ENCODE measurements at regions not wholly inside any gene's neighbourhood (a gene's known extent, or its start where the extent isn't known, plus 50 kb on each side); places are given as distances from the start of the nearest gene placed in this dataset.
A peak's percentile ranks its signal among the peaks of the same experiment; 100 is the strongest.

DNA sequence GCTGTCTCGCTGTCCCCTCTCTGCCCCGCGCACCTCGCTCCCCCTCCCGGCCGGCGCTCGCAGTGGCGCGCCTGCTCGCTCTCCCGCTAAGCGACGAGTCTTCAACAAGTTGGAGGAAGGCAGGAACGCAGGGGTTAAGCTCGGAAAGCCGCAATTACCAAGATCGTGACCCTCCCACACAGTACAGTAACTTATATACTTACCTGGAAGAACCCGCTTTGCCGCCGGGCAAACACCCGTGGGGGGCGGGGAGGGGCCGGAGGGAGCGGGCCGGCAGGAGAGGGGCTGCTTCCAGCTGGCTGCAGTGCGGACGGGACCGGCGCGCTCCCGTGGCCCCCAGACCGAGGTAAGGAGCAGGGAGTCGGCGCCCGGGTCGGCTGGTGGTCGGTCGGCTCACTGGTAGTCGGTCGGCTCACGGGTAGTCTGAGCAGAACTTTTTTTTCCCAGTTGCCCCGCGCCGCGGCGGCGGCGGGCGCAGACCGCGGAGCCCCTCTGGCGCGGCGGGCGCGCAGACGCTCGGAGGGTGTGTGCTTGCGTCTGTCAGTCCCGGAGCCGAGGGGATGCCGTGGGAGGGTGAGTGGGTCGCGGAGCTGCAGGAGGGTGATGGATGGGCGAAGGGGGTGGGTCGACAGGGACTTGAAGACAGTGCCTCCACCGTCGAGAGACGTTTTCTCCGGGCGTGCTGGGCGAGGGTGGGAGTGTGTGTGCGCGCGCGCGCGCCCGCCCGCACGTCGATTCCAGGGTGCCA lies 101.2 kb upstream of the HSD17B12 start:
- ChIA-PET POLR2A (interaction anchor here (0.6 to 0.8 kb wide), 2 partner anchors 65 to 194 kb away, joined by 3 to 5 read pairs; no protein-coding TSS in a partner anchor), CTCF (ENCODE audit: unreplicated experiment) (interaction anchor here (0.6 kb wide), 1 partner anchor 41 kb away, joined by 19 read pairs; no protein-coding TSS in a partner anchor)
- H2AFZ ChIP-seq (ENCODE audit: low read length): peak overlapping the region; percentile 61
- BruUV-seq (replicated peaks): no TSS peak
- no peak overlapping the region for H3K27ac ChIP-seq (ENCODE audit: low read depth, low read length, poor library complexity, severe bottlenecking)
- H4K20me1 ChIP-seq (ENCODE audit: insufficient read depth, low read length): no peaks in the 10 kb centered on the region
- H3K4me3 ChIP-seq (ENCODE audit: low read depth, low read length, poor library complexity, severe bottlenecking): peak overlapping the region; percentile 65
- peaks cover 5% of the 10 kb centered on the region for H3K4me1 ChIP-seq (ENCODE audit: insufficient read depth, low read length, poor library complexity, severe bottlenecking)
- DNase-seq (ENCODE audit: low spot score): peak; percentile 35
- H3K36me3 ChIP-seq (ENCODE audit: insufficient read depth, low read length): no peaks in the 10 kb centered on the region
- peak overlapping the region; percentile 77 for H3K4me2 ChIP-seq (ENCODE audit: low read length)
- TF ChIP-seq, protein P1, sequence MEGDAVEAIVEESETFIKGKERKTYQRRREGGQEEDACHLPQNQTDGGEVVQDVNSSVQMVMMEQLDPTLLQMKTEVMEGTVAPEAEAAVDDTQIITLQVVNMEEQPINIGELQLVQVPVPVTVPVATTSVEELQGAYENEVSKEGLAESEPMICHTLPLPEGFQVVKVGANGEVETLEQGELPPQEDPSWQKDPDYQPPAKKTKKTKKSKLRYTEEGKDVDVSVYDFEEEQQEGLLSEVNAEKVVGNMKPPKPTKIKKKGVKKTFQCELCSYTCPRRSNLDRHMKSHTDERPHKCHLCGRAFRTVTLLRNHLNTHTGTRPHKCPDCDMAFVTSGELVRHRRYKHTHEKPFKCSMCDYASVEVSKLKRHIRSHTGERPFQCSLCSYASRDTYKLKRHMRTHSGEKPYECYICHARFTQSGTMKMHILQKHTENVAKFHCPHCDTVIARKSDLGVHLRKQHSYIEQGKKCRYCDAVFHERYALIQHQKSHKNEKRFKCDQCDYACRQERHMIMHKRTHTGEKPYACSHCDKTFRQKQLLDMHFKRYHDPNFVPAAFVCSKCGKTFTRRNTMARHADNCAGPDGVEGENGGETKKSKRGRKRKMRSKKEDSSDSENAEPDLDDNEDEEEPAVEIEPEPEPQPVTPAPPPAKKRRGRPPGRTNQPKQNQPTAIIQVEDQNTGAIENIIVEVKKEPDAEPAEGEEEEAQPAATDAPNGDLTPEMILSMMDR (conservative IDR thresholded peaks at IDR 0.05; ENCODE audit: low read length): peak; percentile 30; the same call in 1 of the 2 replicates
- TF ChIP-seq EZH2phosphoT487 (IDR thresholded peaks at IDR 0.05; ENCODE audit: borderline replicate concordance, low read depth, low read length): no peak
- H3K9me3 ChIP-seq (ENCODE audit: low read length): no peaks in the 10 kb centered on the region
- no peaks in the 10 kb centered on the region for H3K9me2 ChIP-seq (ENCODE audit: insufficient read depth, low read length)
- intact Hi-C loops (cut with micrococcal nuclease; ENCODE audit: unreplicated experiment): no loop called here
- H3K79me2 ChIP-seq (ENCODE audit: insufficient read depth, low read depth, low read length): no peaks in the 10 kb centered on the region

DNA sequence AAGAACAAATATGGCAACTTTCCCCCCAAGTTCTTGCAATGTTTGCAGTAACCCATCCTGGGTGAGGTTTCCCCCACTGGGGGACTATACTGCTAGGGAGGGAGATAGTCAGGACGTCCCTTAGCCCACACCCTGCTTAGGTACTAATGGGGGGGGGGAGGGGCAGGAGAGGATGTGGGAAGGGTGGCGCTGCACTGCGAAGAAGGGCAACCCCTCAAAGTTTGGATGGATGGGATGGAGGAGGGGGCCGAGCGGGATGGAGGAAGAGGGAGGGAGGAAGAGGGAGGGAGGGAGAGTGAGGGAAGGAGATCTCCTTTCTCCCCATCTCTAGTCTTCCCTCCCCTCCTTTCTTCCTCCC lies 100.6 kb upstream of the HSD17B12 start:
- intact Hi-C loops (cut with micrococcal nuclease; ENCODE audit: unreplicated experiment): no loop called here
- Histone ChIP-seq H3K4me2 (ENCODE audit: low read length) (peak overlapping the region; percentile 77), H3K9me3 (ENCODE audit: low read length) (no peaks in the 10 kb centered on the region), H3K79me2 (ENCODE audit: insufficient read depth, low read depth, low read length) (no peaks in the 10 kb centered on the region), H3K4me3 (ENCODE audit: low read depth, low read length, poor library complexity, severe bottlenecking) (peak overlapping the region; percentile 65), H2AFZ (ENCODE audit: low read length) (no peak overlapping the region; the same call in 1 of the 2 replicates), H3K4me1 (ENCODE audit: insufficient read depth, low read length, poor library complexity, severe bottlenecking) (peaks cover 5% of the 10 kb centered on the region), H3K27ac (ENCODE audit: low read depth, low read length, poor library complexity, severe bottlenecking) (no peak overlapping the region), H3K36me3 (ENCODE audit: insufficient read depth, low read length) (no peaks in the 10 kb centered on the region), H3K9me2 (ENCODE audit: insufficient read depth, low read length) (no peaks in the 10 kb centered on the region), H4K20me1 (ENCODE audit: insufficient read depth, low read length) (no peaks in the 10 kb centered on the region)
- BruUV-seq (replicated peaks): no TSS peak
- ChIA-PET CTCF (ENCODE audit: unreplicated experiment) (no interaction called here), POLR2A (no interaction called here)
- DNase-seq (ENCODE audit: low spot score): no peak
- TF ChIP-seq, protein P1 (conservative IDR thresholded peaks at IDR 0.05; ENCODE audit: low read length): no peak
- no peak for TF ChIP-seq EZH2phosphoT487 (IDR thresholded peaks at IDR 0.05; ENCODE audit: borderline replicate concordance, low read depth, low read length)

DNA sequence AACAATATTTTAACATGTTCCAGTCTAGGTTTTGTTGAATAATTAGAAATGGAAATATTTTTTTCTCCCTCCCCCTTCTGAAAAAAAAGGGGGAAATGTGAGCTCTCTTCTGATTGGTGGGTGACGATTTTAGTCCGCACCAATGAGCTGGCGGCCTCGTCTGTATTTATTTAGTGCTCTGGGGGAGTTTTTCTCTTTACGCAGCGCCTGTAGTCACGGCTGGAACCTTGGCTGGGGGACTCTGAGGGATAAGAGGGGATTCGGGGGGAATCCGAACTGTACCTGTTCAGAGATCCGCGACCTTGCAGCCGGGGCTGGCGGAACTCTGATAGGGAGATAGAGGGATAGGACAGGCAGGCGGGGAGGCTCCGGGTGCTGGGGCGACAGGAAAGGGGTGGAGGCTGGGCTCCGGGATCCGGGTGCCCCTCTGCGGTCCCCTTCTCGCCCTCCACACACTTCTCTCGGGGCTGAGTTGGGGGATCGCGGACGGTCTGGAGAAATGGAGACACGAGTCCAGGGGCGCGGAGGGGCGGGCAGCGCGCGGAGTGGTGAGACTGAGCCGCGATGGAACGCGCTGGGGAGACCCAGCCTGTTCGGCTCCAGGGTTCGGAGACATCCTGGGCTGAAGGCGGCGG lies 99.7 kb upstream of the HSD17B12 start:
- no peak overlapping the region for H2AFZ ChIP-seq (ENCODE audit: low read length)
- intact Hi-C loops (cut with micrococcal nuclease; ENCODE audit: unreplicated experiment): no loop called here
- POLR2A ChIA-PET: no interaction called here
- CTCF ChIA-PET (ENCODE audit: unreplicated experiment): no interaction called here
- no peaks in the 10 kb centered on the region for H3K36me3 ChIP-seq (ENCODE audit: insufficient read depth, low read length)
- H4K20me1 ChIP-seq (ENCODE audit: insufficient read depth, low read length): no peaks in the 10 kb centered on the region
- no peak overlapping the region for H3K27ac ChIP-seq (ENCODE audit: low read depth, low read length, poor library complexity, severe bottlenecking)
- no peak for TF ChIP-seq EZH2phosphoT487 (IDR thresholded peaks at IDR 0.05; ENCODE audit: borderline replicate concordance, low read depth, low read length)
- BruUV-seq (replicated peaks): no TSS peak
- H3K4me2 ChIP-seq (ENCODE audit: low read length): peak overlapping the region; percentile 77
- no peaks in the 10 kb centered on the region for H3K9me2 ChIP-seq (ENCODE audit: insufficient read depth, low read length)
- DNase-seq (ENCODE audit: low spot score): no peak
- no peaks in the 10 kb centered on the region for H3K9me3 ChIP-seq (ENCODE audit: low read length)
- peaks cover 5% of the 10 kb centered on the region for H3K4me1 ChIP-seq (ENCODE audit: insufficient read depth, low read length, poor library complexity, severe bottlenecking)
- peak overlapping the region; percentile 21 for H3K4me3 ChIP-seq (ENCODE audit: low read depth, low read length, poor library complexity, severe bottlenecking)
- H3K79me2 ChIP-seq (ENCODE audit: insufficient read depth, low read depth, low read length): no peaks in the 10 kb centered on the region

Data from OCI-LY7 (cell line).